ENCODE measurements at regions not wholly inside any gene's neighbourhood (a gene's known extent, or its start where the extent isn't known, plus 50 kb on each side); places are given as distances from the start of the nearest gene placed in this dataset.

DNA sequence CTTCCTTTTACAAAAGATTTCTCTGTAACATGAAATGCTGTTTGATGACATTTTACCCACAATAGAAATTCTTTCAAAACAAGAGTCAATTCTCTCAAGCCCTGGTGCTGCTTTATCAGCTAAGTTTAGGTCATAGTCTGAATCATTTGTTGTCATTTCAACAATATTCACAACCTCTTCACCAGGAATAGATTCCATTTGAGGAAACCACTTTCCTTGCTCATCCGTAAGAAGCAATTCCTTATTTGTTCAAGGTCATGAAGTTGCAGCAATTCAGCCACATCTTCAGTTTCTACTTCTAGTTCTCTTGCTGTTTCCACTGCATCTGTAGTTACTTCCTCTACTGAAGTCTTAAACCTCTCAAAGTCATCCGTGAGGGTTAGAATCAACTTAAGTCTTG is 315.3 kb downstream of the TYW1 start:
- TF ChIP-seq CTCF (IDR thresholded peaks at IDR 0.05) (no peak), POLR2A (IDR thresholded peaks at IDR 0.05) (no peak), EP300 (IDR thresholded peaks at IDR 0.05) (no peak)
